Stimulated activated CD8-positive, alpha-beta memory T cell treated with anti-CD3 and anti-CD28 coated beads, Interleukin-7, amount 100 ng/mL, for 48 hours (primary cell): ENCODE measurements at regions not wholly inside any gene's neighbourhood (a gene's known extent, or its start where the extent isn't known, plus 50 kb on each side); places are given as distances from the start of the nearest gene placed in this dataset.
"Not testable (repeated sequence)": the region's sequence is repeated elsewhere in the genome, so short reads cannot be mapped to it uniquely, and the experiment has no call there.

Source experiments
- DNase-seq, 2 donors: peaks; one replicate each; pipeline ENCODE4 v3.0.0-alpha.2; 2020; ENCODE audit warnings: low read depth in 1 of 2; ENCODE audit errors: extremely low read depth in 1 of 2

GRCh38 chr6:141790921-141791320 lies 341.8 kb upstream of the GJE1 start:
- DNase-seq, result no peak

GRCh38 chr6:141788096-141788495 lies 344.6 kb upstream of the GJE1 start:
- DNase-seq, result no peak

GRCh38 chr6:141783585-141783984 lies 349.1 kb upstream of the GJE1 start:
- no peak for DNase-seq

- DNase-seq, result no peak
Measured at GRCh38 chr6:141780296-141780695, 352.4 kb upstream of the GJE1 start.

GRCh38 chr6:141764388-141764787 lies 368.3 kb upstream of the GJE1 start:
- DNase-seq, result no peak

- DNase-seq, result no peak
Measured at GRCh38 chr6:141758430-141758829, 374.3 kb upstream of the GJE1 start.

- no peak for DNase-seq
Measured at GRCh38 chr6:141753180-141753579, 379.5 kb upstream of the GJE1 start.

- DNase-seq, result no peak
Measured at GRCh38 chr6:141752677-141753076, 380.0 kb upstream of the GJE1 start.

- not testable (repeated sequence) for DNase-seq
Measured at GRCh38 chr6:141746324-141746723, 386.4 kb upstream of the GJE1 start.

GRCh38 chr6:141744971-141745370 lies 387.8 kb upstream of the GJE1 start:
- DNase-seq, result no peak

- no peak for DNase-seq
Measured at GRCh38 chr6:141744194-141744925, 388.4 kb upstream of the GJE1 start.

- no peak for DNase-seq
Measured at GRCh38 chr6:141736104-141736503, 396.6 kb upstream of the GJE1 start.

- no peak for DNase-seq
Measured at GRCh38 chr6:141735126-141735525, 397.6 kb upstream of the GJE1 start.

- DNase-seq, result no peak
Measured at GRCh38 chr6:141734071-141734840, 398.5 kb upstream of the GJE1 start.

- no peak for DNase-seq
Measured at GRCh38 chr6:141729146-141729545, 403.6 kb upstream of the GJE1 start.

GRCh38 chr6:141728330-141728729 lies 404.4 kb upstream of the GJE1 start:
- DNase-seq, result no peak

GRCh38 chr6:141726248-141726647 lies 406.5 kb upstream of the GJE1 start:
- DNase-seq, result no peak

GRCh38 chr6:141724731-141725130 lies 408.0 kb upstream of the GJE1 start:
- no peak for DNase-seq

- DNase-seq, result no peak
Measured at GRCh38 chr6:141719476-141719875, 413.2 kb upstream of the GJE1 start.

GRCh38 chr6:141705431-141705830 lies 427.3 kb upstream of the GJE1 start:
- no peak for DNase-seq

GRCh38 chr6:141704151-141704550 lies 428.6 kb upstream of the GJE1 start:
- DNase-seq, result no peak

GRCh38 chr6:141701732-141702131 lies 431.0 kb upstream of the GJE1 start:
- DNase-seq, result no peak
